ENCODE measurements at regions not wholly inside any gene's neighbourhood (a gene's known extent, or its start where the extent isn't known, plus 50 kb on each side); places are given as distances from the start of the nearest gene placed in this dataset.

- no peak for TF ChIP-seq EZH2 (IDR thresholded peaks at IDR 0.05; ENCODE audit: low read depth)
- TF ChIP-seq CTCF (conservative IDR thresholded peaks at IDR 0.05) = no peak
Measured at GRCh38 chr12:82533341-82533740, 153.4 kb upstream of the TMTC2 start.

All from PC-9 (cell line).